ENCODE measurements at regions not wholly inside any gene's neighbourhood (a gene's known extent, or its start where the extent isn't known, plus 50 kb on each side); places are given as distances from the start of the nearest gene placed in this dataset.

- no peak for TF ChIP-seq CTCF (IDR thresholded peaks at IDR 0.05)
Observed at GRCh38 chr16:6192532-6192931, 1094.9 kb upstream of the EEF2KMT start.

GRCh38 chr16:6190776-6191175 lies 1093.2 kb upstream of the EEF2KMT start:
- no peak for TF ChIP-seq CTCF (IDR thresholded peaks at IDR 0.05)
- ATAC-seq (ENCODE audit: low FRiP score) (no peak), DNase-seq (ENCODE audit: low spot score) (no peak)

More at GRCh38 chr16:6192532-6192931, 1094.9 kb upstream of the EEF2KMT start:
- ATAC-seq (ENCODE audit: low FRiP score) (no peak), DNase-seq (ENCODE audit: low spot score) (no peak)

- no peak for TF ChIP-seq CTCF (IDR thresholded peaks at IDR 0.05)
- ATAC-seq (ENCODE audit: low FRiP score) (no peak), DNase-seq (ENCODE audit: low spot score) (no peak)
Observed at GRCh38 chr16:6189216-6189615, 1091.6 kb upstream of the EEF2KMT start.

- DNase-seq (ENCODE audit: low spot score) = no peak
- no peak for ATAC-seq (ENCODE audit: low FRiP score)
- TF ChIP-seq CTCF (IDR thresholded peaks at IDR 0.05) = no peak
Observed at GRCh38 chr16:6177616-6178180, 1080.1 kb upstream of the EEF2KMT start.

GRCh38 chr16:6170022-6170421 lies 1072.4 kb upstream of the EEF2KMT start:
- no peak for DNase-seq (ENCODE audit: low spot score)
- no peak for TF ChIP-seq CTCF (IDR thresholded peaks at IDR 0.05)
- no peak for ATAC-seq (ENCODE audit: low FRiP score)

- ATAC-seq (ENCODE audit: low FRiP score) = no peak
- DNase-seq (ENCODE audit: low spot score) = no peak
- TF ChIP-seq CTCF (IDR thresholded peaks at IDR 0.05) = no peak
Observed at GRCh38 chr16:6165330-6165979, 1067.9 kb upstream of the EEF2KMT start.

- DNase-seq (ENCODE audit: low spot score) = no peak
- no peak for TF ChIP-seq CTCF (IDR thresholded peaks at IDR 0.05)
- no peak for ATAC-seq (ENCODE audit: low FRiP score)
Observed at GRCh38 chr16:6160871-6161270, 1063.3 kb upstream of the EEF2KMT start.
